Stimulated activated memory B cell treated with anti-CD40 and anti-IgM and Interleukin-4, amounts not matched to agents 10 μg/mL and 1 μg/mL and 100 μg/mL, for 72 hours (primary cell): ENCODE measurements at regions not wholly inside any gene's neighbourhood (a gene's known extent, or its start where the extent isn't known, plus 50 kb on each side); places are given as distances from the start of the nearest gene placed in this dataset.
"Not testable (repeated sequence)": the region's sequence is repeated elsewhere in the genome, so short reads cannot be mapped to it uniquely, and the experiment has no call there.

Experiments used
- ATAC-seq: fragments of 150-1000 bp; cut with Tn5 transposase; 2 replicates; pipeline ENCODE4 v1.10.0; 2021
- H3K27ac Mint-ChIP-seq: one replicate; pipeline ENCODE4 v1.8.0; 2022; ENCODE audit warnings: mild to moderate bottlenecking, mixed read lengths
- H3K27me3 Mint-ChIP-seq: one replicate; pipeline ENCODE4 v1.8.0; 2022; ENCODE audit warnings: mixed read lengths
- H3K36me3 Mint-ChIP-seq: one replicate; pipeline ENCODE4 v1.8.0; 2022; ENCODE audit warnings: mixed read lengths
- H3K4me1 Mint-ChIP-seq: one replicate; pipeline ENCODE4 v1.8.0; 2022; ENCODE audit warnings: mixed read lengths
- H3K4me3 Mint-ChIP-seq: one replicate; pipeline ENCODE4 v1.8.0; 2022; ENCODE audit warnings: mild to moderate bottlenecking, moderate library complexity, mixed read lengths
- H3K9me3 Mint-ChIP-seq: one replicate; pipeline ENCODE4 v1.8.0; 2022; ENCODE audit warnings: mixed read lengths

- Mint-ChIP-seq H3K27ac (no peak overlapping the region), H3K36me3 (no peaks in the 10 kb centered on the region), H3K27me3 (no peaks in the 10 kb centered on the region), H3K9me3 (no peaks in the 10 kb centered on the region), H3K4me1 (no peaks in the 10 kb centered on the region), H3K4me3 (no peak overlapping the region)
- ATAC-seq: no peak
Observed at GRCh38 chr10:36448760-36449691, 676.4 kb upstream of the ANKRD30A start.

GRCh38 chr10:36446881-36447280 lies 678.5 kb upstream of the ANKRD30A start:
- no peak for ATAC-seq
- Mint-ChIP-seq H3K9me3 (no peaks in the 10 kb centered on the region), H3K36me3 (no peaks in the 10 kb centered on the region), H3K27ac (no peak overlapping the region), H3K4me1 (no peaks in the 10 kb centered on the region), H3K27me3 (no peaks in the 10 kb centered on the region), H3K4me3 (no peak overlapping the region)

- no peaks in the 10 kb centered on the region for H3K4me1 Mint-ChIP-seq
- no peaks in the 10 kb centered on the region for H3K27me3 Mint-ChIP-seq
- H3K36me3 Mint-ChIP-seq: no peaks in the 10 kb centered on the region
- H3K4me3 Mint-ChIP-seq: no peak overlapping the region
- H3K27ac Mint-ChIP-seq: no peak overlapping the region
- no peak for ATAC-seq
- no peaks in the 10 kb centered on the region for H3K9me3 Mint-ChIP-seq
Observed at GRCh38 chr10:36443233-36443632, 682.2 kb upstream of the ANKRD30A start.

GRCh38 chr10:36441557-36441956 lies 683.8 kb upstream of the ANKRD30A start:
- Mint-ChIP-seq H3K36me3 (no peaks in the 10 kb centered on the region), H3K4me1 (no peaks in the 10 kb centered on the region), H3K27ac (no peak overlapping the region), H3K9me3 (no peaks in the 10 kb centered on the region), H3K4me3 (no peak overlapping the region), H3K27me3 (no peaks in the 10 kb centered on the region)
- ATAC-seq: no peak

- no peaks in the 10 kb centered on the region for H3K4me1 Mint-ChIP-seq
- no peaks in the 10 kb centered on the region for H3K27me3 Mint-ChIP-seq
- no peak overlapping the region for H3K27ac Mint-ChIP-seq
- ATAC-seq: no peak
- H3K36me3 Mint-ChIP-seq: no peaks in the 10 kb centered on the region
- no peaks in the 10 kb centered on the region for H3K9me3 Mint-ChIP-seq
- no peak overlapping the region for H3K4me3 Mint-ChIP-seq
Observed at GRCh38 chr10:36440539-36440938, 684.9 kb upstream of the ANKRD30A start.

DNA sequence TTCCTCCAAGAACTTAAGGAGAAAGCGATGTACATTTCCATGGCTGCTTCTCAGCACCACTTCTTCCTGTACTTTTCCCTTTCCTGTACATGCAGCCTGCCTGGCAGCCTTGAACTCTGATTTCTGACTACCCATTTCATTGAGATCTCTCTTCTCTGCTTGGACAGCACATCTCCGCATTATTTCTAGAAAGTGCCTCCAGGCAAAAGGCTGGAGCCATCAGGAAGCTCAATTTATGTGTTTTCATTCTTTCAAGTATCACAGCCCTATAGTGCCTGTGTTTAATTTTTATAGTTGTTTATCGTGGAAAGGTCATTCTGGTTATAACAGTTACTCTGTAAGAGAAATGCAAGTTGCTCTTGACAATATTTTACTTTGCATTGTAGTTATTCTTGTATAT lies 688.0 kb upstream of the ANKRD30A start:
- Mint-ChIP-seq H3K9me3 (no peaks in the 10 kb centered on the region), H3K4me3 (no peak overlapping the region), H3K27ac (no peak overlapping the region), H3K27me3 (no peaks in the 10 kb centered on the region), H3K36me3 (no peaks in the 10 kb centered on the region), H3K4me1 (no peaks in the 10 kb centered on the region)
- no peak for ATAC-seq

DNA sequence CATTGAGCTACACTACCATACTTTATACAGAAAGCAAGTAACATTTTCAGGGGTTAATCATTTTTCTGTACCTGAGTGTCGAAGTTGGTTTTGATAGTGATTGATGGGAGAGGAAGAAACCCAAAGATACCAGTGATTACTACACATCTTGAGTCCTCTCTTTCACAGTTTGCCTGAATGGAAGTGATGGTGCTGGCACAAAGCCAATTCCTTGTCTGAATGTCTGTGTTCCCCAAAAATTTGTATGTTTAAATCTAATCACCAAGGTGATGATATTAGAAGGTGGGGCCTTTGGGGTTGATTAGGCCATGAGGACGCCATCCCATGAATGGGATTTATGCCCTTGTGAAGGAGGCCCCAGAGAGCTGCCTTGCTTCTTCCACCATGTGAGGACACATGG lies 696.9 kb upstream of the ANKRD30A start:
- no peak overlapping the region for H3K27ac Mint-ChIP-seq
- no peak for ATAC-seq
- no peaks in the 10 kb centered on the region for H3K4me1 Mint-ChIP-seq

DNA sequence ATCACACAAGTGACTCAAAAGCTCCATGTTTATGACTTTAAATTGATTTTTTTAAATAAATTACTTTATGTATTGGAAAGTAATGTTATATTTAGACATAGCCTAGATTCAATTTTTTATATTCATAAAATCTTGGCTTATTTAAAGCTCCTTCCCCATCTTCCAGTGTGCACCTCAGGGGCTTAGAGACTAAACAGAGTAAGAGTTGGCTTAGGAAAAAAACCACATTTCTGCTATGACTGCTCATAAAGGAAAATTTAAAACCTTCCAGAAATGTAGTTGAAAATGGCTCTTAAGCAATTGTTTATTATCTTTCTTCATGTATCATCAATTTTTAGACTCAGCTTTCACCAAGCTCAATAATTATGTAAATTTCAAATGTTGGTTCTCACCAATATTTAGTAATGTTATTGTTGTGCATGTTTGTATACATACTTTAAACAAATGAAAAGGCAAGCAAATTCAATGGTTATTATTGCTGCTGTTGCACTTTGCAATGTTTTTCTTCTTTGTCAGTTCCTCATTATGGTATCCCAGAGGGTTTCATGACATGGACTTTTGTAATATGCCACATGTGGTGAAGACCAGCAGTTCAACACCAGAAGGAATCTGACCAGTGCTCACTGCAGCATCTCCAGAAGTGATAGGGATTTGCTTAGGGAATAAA lies 700.1 kb upstream of the ANKRD30A start:
- no peaks in the 10 kb centered on the region for H3K4me1 Mint-ChIP-seq
- H3K36me3 Mint-ChIP-seq: no peaks in the 10 kb centered on the region
- no peaks in the 10 kb centered on the region for H3K27me3 Mint-ChIP-seq
- no peak for ATAC-seq
- H3K9me3 Mint-ChIP-seq: peaks cover 8% of the 10 kb centered on the region
- H3K27ac Mint-ChIP-seq: no peak overlapping the region
- H3K4me3 Mint-ChIP-seq: no peak overlapping the region

More for the DNA sequence above, 696.9 kb upstream of the ANKRD30A start:
- Mint-ChIP-seq H3K9me3 (peaks cover 8% of the 10 kb centered on the region), H3K36me3 (no peaks in the 10 kb centered on the region), H3K27me3 (no peaks in the 10 kb centered on the region), H3K4me3 (no peak overlapping the region)

DNA sequence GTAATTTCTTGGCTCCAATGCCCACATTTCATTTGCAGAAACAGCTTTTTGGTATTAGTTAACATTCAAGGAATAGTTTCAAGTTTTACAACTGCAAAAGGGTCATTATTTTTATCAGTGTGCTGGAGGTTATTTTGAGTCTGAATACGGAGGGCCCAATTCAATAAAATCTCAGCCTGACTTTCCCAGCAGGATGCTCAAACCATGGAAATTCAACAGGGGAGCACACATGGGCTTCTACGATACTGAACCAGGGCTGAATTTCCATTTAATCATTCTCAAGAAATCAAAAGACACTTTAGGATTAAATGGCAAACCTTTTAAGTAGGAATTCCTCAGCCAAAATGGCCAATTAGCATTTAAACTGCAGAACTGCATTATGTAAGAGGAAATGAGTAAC lies 700.9 kb upstream of the ANKRD30A start:
- no peak overlapping the region for H3K27ac Mint-ChIP-seq
- H3K4me3 Mint-ChIP-seq: no peak overlapping the region
- no peaks in the 10 kb centered on the region for H3K4me1 Mint-ChIP-seq
- no peaks in the 10 kb centered on the region for H3K36me3 Mint-ChIP-seq
- H3K27me3 Mint-ChIP-seq: no peaks in the 10 kb centered on the region
- ATAC-seq: no peak
- peaks cover 4% of the 10 kb centered on the region for H3K9me3 Mint-ChIP-seq

DNA sequence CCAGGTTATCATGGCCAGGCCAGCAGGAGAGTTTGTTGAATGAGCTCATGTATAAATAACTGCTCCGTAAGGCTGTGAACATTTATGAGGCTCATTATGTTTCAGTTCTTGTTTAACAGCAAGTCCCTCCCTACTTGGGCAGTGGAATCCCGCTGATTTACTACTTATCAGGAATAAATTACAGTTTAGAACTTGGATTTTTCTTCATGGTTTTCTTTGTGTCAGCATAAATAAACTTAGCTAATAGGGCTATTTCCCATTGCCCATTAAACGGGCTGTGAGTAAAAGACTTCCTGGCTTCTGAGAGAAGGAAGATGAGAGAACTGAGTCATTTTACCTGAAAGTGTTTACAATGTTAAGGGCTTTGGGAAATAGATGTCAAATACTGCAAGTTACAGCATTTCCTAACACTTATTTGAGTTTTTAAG lies 701.6 kb upstream of the ANKRD30A start:
- no peak for ATAC-seq
- no peaks in the 10 kb centered on the region for H3K27me3 Mint-ChIP-seq
- no peak overlapping the region for H3K4me3 Mint-ChIP-seq
- H3K9me3 Mint-ChIP-seq: peaks cover 4% of the 10 kb centered on the region
- no peaks in the 10 kb centered on the region for H3K36me3 Mint-ChIP-seq
- no peaks in the 10 kb centered on the region for H3K4me1 Mint-ChIP-seq
- H3K27ac Mint-ChIP-seq: no peak overlapping the region

GRCh38 chr10:36421992-36422391 lies 703.4 kb upstream of the ANKRD30A start:
- ATAC-seq: no peak
- Mint-ChIP-seq H3K27ac (no peak overlapping the region), H3K36me3 (no peaks in the 10 kb centered on the region), H3K9me3 (peaks cover 4% of the 10 kb centered on the region), H3K4me1 (no peaks in the 10 kb centered on the region), H3K4me3 (no peak overlapping the region), H3K27me3 (no peaks in the 10 kb centered on the region)

- ATAC-seq: no peak
- H3K27ac Mint-ChIP-seq: no peak overlapping the region
- no peaks in the 10 kb centered on the region for H3K36me3 Mint-ChIP-seq
- H3K4me3 Mint-ChIP-seq: no peak overlapping the region
- H3K9me3 Mint-ChIP-seq: peaks cover 18% of the 10 kb centered on the region
- no peaks in the 10 kb centered on the region for H3K27me3 Mint-ChIP-seq
- H3K4me1 Mint-ChIP-seq: no peaks in the 10 kb centered on the region
Observed at GRCh38 chr10:36416513-36416912, 708.9 kb upstream of the ANKRD30A start.

- no peak overlapping the region for H3K27ac Mint-ChIP-seq
- H3K4me1 Mint-ChIP-seq: no peaks in the 10 kb centered on the region
- no peak for ATAC-seq
- H3K9me3 Mint-ChIP-seq: peaks cover 18% of the 10 kb centered on the region
- H3K36me3 Mint-ChIP-seq: no peaks in the 10 kb centered on the region
- H3K4me3 Mint-ChIP-seq: no peak overlapping the region
- H3K27me3 Mint-ChIP-seq: no peaks in the 10 kb centered on the region
Observed at GRCh38 chr10:36412942-36413341, 712.5 kb upstream of the ANKRD30A start.

DNA sequence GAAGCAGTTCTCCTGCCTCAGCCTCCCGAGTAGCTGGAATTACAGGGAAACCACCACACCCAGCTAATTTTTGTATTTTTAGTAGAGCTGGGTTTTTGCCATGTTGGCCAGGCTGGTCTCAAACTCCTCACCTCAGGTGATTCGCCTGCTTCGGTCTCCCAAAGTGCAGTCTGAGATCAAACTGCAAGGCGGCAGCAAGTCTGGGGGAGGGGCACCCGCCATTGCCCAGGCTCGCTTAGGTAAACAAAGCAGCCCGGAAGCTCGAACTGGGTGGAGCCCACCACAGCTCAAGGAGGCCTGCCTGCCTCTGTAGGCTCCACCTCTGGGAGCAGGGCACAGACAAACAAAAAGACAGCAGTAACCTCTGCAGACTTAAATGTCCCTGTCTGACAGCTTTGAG lies 725.2 kb upstream of the ANKRD30A start:
- H3K27me3 Mint-ChIP-seq, H3K9me3 Mint-ChIP-seq, ATAC-seq, H3K4me3 Mint-ChIP-seq, H3K36me3 Mint-ChIP-seq, H3K4me1 Mint-ChIP-seq, H3K27ac Mint-ChIP-seq: not testable (repeated sequence)

- H3K9me3 Mint-ChIP-seq: no peaks in the 10 kb centered on the region
- H3K36me3 Mint-ChIP-seq: no peaks in the 10 kb centered on the region
- no peak overlapping the region for H3K27ac Mint-ChIP-seq
- no peak overlapping the region for H3K4me3 Mint-ChIP-seq
- no peaks in the 10 kb centered on the region for H3K4me1 Mint-ChIP-seq
- H3K27me3 Mint-ChIP-seq: no peaks in the 10 kb centered on the region
- ATAC-seq: no peak
Observed at GRCh38 chr10:36393801-36394200, 731.6 kb upstream of the ANKRD30A start.

GRCh38 chr10:36391405-36391804 lies 734.0 kb upstream of the ANKRD30A start:
- Mint-ChIP-seq H3K4me1 (no peaks in the 10 kb centered on the region), H3K27ac (no peak overlapping the region), H3K27me3 (no peaks in the 10 kb centered on the region), H3K9me3 (no peaks in the 10 kb centered on the region), H3K36me3 (no peaks in the 10 kb centered on the region), H3K4me3 (no peak overlapping the region)
- ATAC-seq: no peak
